Suprapubic skin (tissue), 3 donors: ENCODE measurements at regions not wholly inside any gene's neighbourhood (a gene's known extent, or its start where the extent isn't known, plus 50 kb on each side); places are given as distances from the start of the nearest gene placed in this dataset.

Source experiments
- CTCF ChIP-seq, 2 donors: fragments of 200-600 bp in 1 of 2; fragments of 450-650 bp in 1 of 2; sonication (generic) in 1 of 2; IDR thresholded peaks; one replicate each; pipeline ENCODE4 v1.5.1; 2016 to 2019; ENCODE audit warnings: antibody characterized with exemption in 2 of 2, mild to moderate bottlenecking in 1 of 2, moderate library complexity in 1 of 2
- POLR2A ChIP-seq, 2 donors: fragments of 450-650 bp; IDR thresholded peaks; one replicate each; pipeline ENCODE4 v1.6.1; 2017; ENCODE audit warnings: antibody characterized with exemption in 2 of 2, mild to moderate bottlenecking in 2 of 2, moderate library complexity in 2 of 2

- TF ChIP-seq CTCF (IDR thresholded peaks at IDR 0.05) (no peak), POLR2A (IDR thresholded peaks at IDR 0.05) (no peak)
Measured at GRCh38 chrY:17079887-17080286, 800.1 kb downstream of the CDY2B start.
